Sigmoid colon (tissue), 6 donors: ENCODE measurements at regions not wholly inside any gene's neighbourhood (a gene's known extent, or its start where the extent isn't known, plus 50 kb on each side); places are given as distances from the start of the nearest gene placed in this dataset.

Experiments used
- DNase-seq: peaks from one replicate; pipeline ENCODE4 v3.0.0-alpha.2; 2019
- H3K27ac ChIP-seq, 4 donors: fragments of 200-600 bp; sonication (generic); one replicate each; pipeline ENCODE4 v1.5.1; 2016 to 2019; ENCODE audit warnings: mild to moderate bottlenecking in 1 of 4
- H3K27me3 ChIP-seq, 3 donors: fragments of 200-600 bp; sonication (generic); one replicate each; pipeline ENCODE4 v1.5.1; 2019; ENCODE audit warnings: mild to moderate bottlenecking in 1 of 3
- H3K36me3 ChIP-seq, 4 donors: fragments of 200-600 bp; sonication (generic); one replicate each; pipeline ENCODE4 v1.5.1; 2016 to 2019
- H3K4me1 ChIP-seq, 4 donors: fragments of 200-600 bp; sonication (generic); one replicate each; pipeline ENCODE4 v1.5.1; 2017 to 2019
- H3K4me3 ChIP-seq, 4 donors: fragments of 200-600 bp; sonication (generic); one replicate each; pipeline ENCODE4 v1.5.1; 2017 to 2019; ENCODE audit warnings: mild to moderate bottlenecking in 2 of 4, moderate library complexity in 1 of 4
- H3K9me3 ChIP-seq, 4 donors: fragments of 200-600 bp in 3 of 4; sonication (generic) in 3 of 4; one replicate each; pipeline versions ENCODE4 v1.5.1 to v1.6.1; 2013 to 2019
- CTCF ChIP-seq, 4 experiments: fragments of 450-650 bp in 3 of 4; fragments of 200-600 bp in 1 of 4; IDR thresholded peaks; one replicate each; pipeline ENCODE4 v1.5.1; 2016 to 2019; ENCODE audit warnings: antibody characterized with exemption in 4 of 4, mild to moderate bottlenecking in 3 of 4, moderate library complexity in 2 of 4
- EP300 ChIP-seq, 4 donors: sonication (generic); formaldehyde crosslinking; IDR thresholded peaks; one replicate each; pipeline ENCODE4 v1.6.1; 2017; ENCODE audit warnings: antibody characterized with exemption in 4 of 4
- POLR2A ChIP-seq, 2 donors: fragments of 450-650 bp; IDR thresholded peaks; one replicate each; pipeline ENCODE4 v1.6.1; 2016; ENCODE audit warnings: antibody characterized with exemption in 2 of 2, mild to moderate bottlenecking in 2 of 2, moderate library complexity in 2 of 2
- POLR2AphosphoS5 ChIP-seq, 4 donors: sonication (generic); formaldehyde crosslinking; IDR thresholded peaks; one replicate each; pipeline ENCODE4 v1.6.1; 2017; ENCODE audit warnings: antibody characterized with exemption in 4 of 4
- WGBS, 2 donors: extraction: QIAGEN DNeasy Blood & Tissue Kit; methylation state at CpG; one replicate each; pipeline ENCODE4 v1.1.7; 2013; 5-methylcytosine and 5-hydroxymethylcytosine counted together
- intact Hi-C: fragments of 100-400 bp; cut with DNase I; formaldehyde crosslinking; loops from one replicate; pipeline ENCODE4 v1.15.1; 2023
- donor health status: healthy with polysubstance abuse.
- donor health status: healthy.

GRCh38 chr11:110886288-110886970, 174.2 kb upstream of the ARHGAP20 start:
- 78 to 82% methylated on average over 3 of the region's 3 CpGs for WGBS, 2 donors

GRCh38 chr11:110883256-110883655, 171.0 kb upstream of the ARHGAP20 start:
- intact Hi-C loops = no loop called here
- WGBS, 2 donors = 75 to 81% methylated on average over 3 of the region's 3 CpGs

More at GRCh38 chr11:110886288-110886970, 174.2 kb upstream of the ARHGAP20 start:
- Histone ChIP-seq H3K4me1 (no peaks in the 10 kb centered on the region), H3K9me3 (no peaks in the 10 kb centered on the region), H3K36me3 (no peaks in the 10 kb centered on the region), H3K27ac (no peak overlapping the region), H3K4me3 (no peak overlapping the region), H3K27me3 (no peaks in the 10 kb centered on the region)
- intact Hi-C loops = no loop called here
- no peak for DNase-seq
- no peak for TF ChIP-seq CTCF (IDR thresholded peaks at IDR 0.05)
- no peak for TF ChIP-seq EP300 (IDR thresholded peaks at IDR 0.05)
- TF ChIP-seq POLR2A (IDR thresholded peaks at IDR 0.05) = no peak
- no peak for TF ChIP-seq POLR2AphosphoS5 (IDR thresholded peaks at IDR 0.05)

GRCh38 chr11:110878513-110878912, 166.3 kb upstream of the ARHGAP20 start:
- 79 to 81% methylated on average over 1 of the region's 1 CpG for whole genome bisulfite sequencing, 2 donors
- Histone ChIP-seq H3K4me1 (no peaks in the 10 kb centered on the region), H3K36me3 (no peaks in the 10 kb centered on the region), H3K9me3 (no peaks in the 10 kb centered on the region), H3K27me3 (no peaks in the 10 kb centered on the region), H3K27ac (no peak overlapping the region), H3K4me3 (no peak overlapping the region)
- no peak for DNase-seq
- intact Hi-C loops = no loop called here
- TF ChIP-seq POLR2A (IDR thresholded peaks at IDR 0.05) (no peak), POLR2AphosphoS5 (IDR thresholded peaks at IDR 0.05) (no peak), CTCF (IDR thresholded peaks at IDR 0.05) (no peak), EP300 (IDR thresholded peaks at IDR 0.05) (no peak)

More at GRCh38 chr11:110883256-110883655, 171.0 kb upstream of the ARHGAP20 start:
- no peak for TF ChIP-seq POLR2A (IDR thresholded peaks at IDR 0.05)
- no peak for TF ChIP-seq POLR2AphosphoS5 (IDR thresholded peaks at IDR 0.05)
- no peaks in the 10 kb centered on the region for H3K4me1 ChIP-seq
- no peak overlapping the region for H3K27ac ChIP-seq
- no peak overlapping the region for H3K4me3 ChIP-seq
- H3K9me3 ChIP-seq = no peaks in the 10 kb centered on the region
- DNase-seq = no peak
- H3K27me3 ChIP-seq = no peaks in the 10 kb centered on the region
- no peaks in the 10 kb centered on the region for H3K36me3 ChIP-seq

- no peak overlapping the region for H3K4me3 ChIP-seq
- no peaks in the 10 kb centered on the region for H3K27me3 ChIP-seq
- H3K36me3 ChIP-seq = no peaks in the 10 kb centered on the region
- no peak for DNase-seq
- intact Hi-C loops = no loop called here
- no peaks in the 10 kb centered on the region for H3K4me1 ChIP-seq
- TF ChIP-seq EP300 (IDR thresholded peaks at IDR 0.05) = no peak
- no peak for TF ChIP-seq POLR2A (IDR thresholded peaks at IDR 0.05)
- no peak for TF ChIP-seq CTCF (IDR thresholded peaks at IDR 0.05)
- TF ChIP-seq POLR2AphosphoS5 (IDR thresholded peaks at IDR 0.05) = no peak
- no peak overlapping the region for H3K27ac ChIP-seq
- H3K9me3 ChIP-seq = no peaks in the 10 kb centered on the region
- 81 to 83% methylated on average over 5 of the region's 5 CpGs for WGBS, 2 donors
Measured at GRCh38 chr11:110874437-110875030, 162.3 kb upstream of the ARHGAP20 start.

- Histone ChIP-seq H3K27me3 (no peaks in the 10 kb centered on the region), H3K4me1 (no peaks in the 10 kb centered on the region), H3K4me3 (no peak overlapping the region), H3K27ac (no peak overlapping the region), H3K36me3 (no peaks in the 10 kb centered on the region), H3K9me3 (no peaks in the 10 kb centered on the region)
- intact Hi-C loops = no loop called here
- DNase-seq = no peak
- TF ChIP-seq POLR2A (IDR thresholded peaks at IDR 0.05) (no peak), POLR2AphosphoS5 (IDR thresholded peaks at IDR 0.05) (no peak), EP300 (IDR thresholded peaks at IDR 0.05) (no peak), CTCF (IDR thresholded peaks at IDR 0.05) (no peak)
- 84 to 88% methylated on average over 1 of the region's 1 CpG for WGBS, 2 donors
Measured at GRCh38 chr11:110873975-110874374, 161.7 kb upstream of the ARHGAP20 start.
